ENCODE measurements at regions not wholly inside any gene's neighbourhood (a gene's known extent, or its start where the extent isn't known, plus 50 kb on each side); places are given as distances from the start of the nearest gene placed in this dataset.
"Not testable (repeated sequence)": the region's sequence is repeated elsewhere in the genome, so short reads cannot be mapped to it uniquely, and the experiment has no call there.

GRCh38 chr18:38648179-38648578, 1082.6 kb upstream of the CELF4 start:
- DNase-seq: no peak

GRCh38 chr18:38646296-38646695, 1080.7 kb upstream of the CELF4 start:
- DNase-seq: no peak

- no peak for DNase-seq
These were observed 1079.5 kb upstream of the CELF4 start for GRCh38 chr18:38644875-38645641.

GRCh38 chr18:38642711-38643110, 1077.1 kb upstream of the CELF4 start:
- DNase-seq: no peak

GRCh38 chr18:38639700-38640099, 1074.1 kb upstream of the CELF4 start:
- DNase-seq: not testable (repeated sequence)

- no peak for DNase-seq
These were observed 1070.3 kb upstream of the CELF4 start for GRCh38 chr18:38635709-38636430.

- DNase-seq: no peak
These were observed 1068.5 kb upstream of the CELF4 start for GRCh38 chr18:38634117-38634516.

- DNase-seq: no peak
These were observed 1067.7 kb upstream of the CELF4 start for GRCh38 chr18:38633333-38633732.

- no peak for DNase-seq
These were observed 1053.5 kb upstream of the CELF4 start for GRCh38 chr18:38619129-38619528.

GRCh38 chr18:38616306-38616705, 1050.7 kb upstream of the CELF4 start:
- no peak for DNase-seq

GRCh38 chr18:38612904-38613303, 1047.3 kb upstream of the CELF4 start:
- DNase-seq: no peak

- DNase-seq: no peak
These were observed 1045.7 kb upstream of the CELF4 start for GRCh38 chr18:38611036-38611964.

GRCh38 chr18:38606841-38607240, 1041.2 kb upstream of the CELF4 start:
- DNase-seq: no peak

GRCh38 chr18:38602341-38602740, 1036.7 kb upstream of the CELF4 start:
- DNase-seq: no peak

- DNase-seq: no peak
These were observed 1022.0 kb upstream of the CELF4 start for GRCh38 chr18:38587571-38587970.

- no peak for DNase-seq
These were observed 1020.7 kb upstream of the CELF4 start for GRCh38 chr18:38586327-38586726.

GRCh38 chr18:38579764-38580163, 1014.2 kb upstream of the CELF4 start:
- no peak for DNase-seq

GRCh38 chr18:38576916-38577315, 1011.3 kb upstream of the CELF4 start:
- DNase-seq: no peak

GRCh38 chr18:38576349-38576748, 1010.8 kb upstream of the CELF4 start:
- DNase-seq: no peak

GRCh38 chr18:38575648-38576047, 1010.0 kb upstream of the CELF4 start:
- DNase-seq: no peak

GRCh38 chr18:38575023-38575422, 1009.4 kb upstream of the CELF4 start:
- DNase-seq: no peak

GRCh38 chr18:38572554-38573111, 1007.0 kb upstream of the CELF4 start:
- no peak for DNase-seq

- DNase-seq: no peak
These were observed 1006.1 kb upstream of the CELF4 start for GRCh38 chr18:38571651-38572050.

Measured in hippocampal formation (tissue), 2 donors.